Duodenal mucosa (tissue), 2 donors: ENCODE measurements at regions not wholly inside any gene's neighbourhood (a gene's known extent, or its start where the extent isn't known, plus 50 kb on each side); places are given as distances from the start of the nearest gene placed in this dataset.
"Not testable (repeated sequence)": the region's sequence is repeated elsewhere in the genome, so short reads cannot be mapped to it uniquely, and the experiment has no call there.

Source experiments
- H3K27ac ChIP-seq: one replicate; pipeline ENCODE4 v1.7.0; 2013; ENCODE audit warnings: low read depth, low read length
- H3K27me3 ChIP-seq, 2 donors: one replicate each; pipeline ENCODE4 v1.7.0; 2013; ENCODE audit warnings: low read length in 2 of 2, control low read depth in 1 of 2; ENCODE audit not compliant: insufficient read depth in 2 of 2, control insufficient read depth in 1 of 2
- H3K36me3 ChIP-seq, 2 donors: one replicate each; pipeline ENCODE4 v1.7.0; 2013; ENCODE audit warnings: low read length in 2 of 2, control low read depth in 1 of 2; ENCODE audit not compliant: insufficient read depth in 2 of 2, control insufficient read depth in 1 of 2
- H3K4me1 ChIP-seq, 2 donors: one replicate each; pipeline ENCODE4 v1.7.0; 2013; ENCODE audit warnings: low read length in 2 of 2, control low read depth in 1 of 2; ENCODE audit not compliant: insufficient read depth in 2 of 2, control insufficient read depth in 1 of 2
- H3K4me3 ChIP-seq, 2 donors: one replicate each; pipeline ENCODE4 v1.7.0; 2013; ENCODE audit warnings: low read length in 2 of 2, low read depth in 1 of 2
- H3K9ac ChIP-seq, 2 donors: one replicate each; pipeline ENCODE4 v1.7.0; 2013; ENCODE audit warnings: low read length in 2 of 2, low read depth in 1 of 2
- H3K9me3 ChIP-seq, 2 donors: one replicate each; pipeline ENCODE4 v1.7.0; 2013; ENCODE audit warnings: low read length in 2 of 2, control low read depth in 1 of 2; ENCODE audit not compliant: control insufficient read depth in 1 of 2

GRCh38 chr9:74373348-74373747 is 123.8 kb upstream of the RORB start:
- Histone ChIP-seq H3K27me3 (no peaks in the 10 kb centered on the region), H3K4me3 (no peak overlapping the region), H3K36me3 (no peaks in the 10 kb centered on the region), H3K4me1 (no peaks in the 10 kb centered on the region), H3K9ac (no peak overlapping the region), H3K9me3 (no peaks in the 10 kb centered on the region), H3K27ac (no peak overlapping the region)

GRCh38 chr9:74379718-74380117 is 117.4 kb upstream of the RORB start:
- Histone ChIP-seq H3K36me3 (no peaks in the 10 kb centered on the region), H3K9me3 (no peaks in the 10 kb centered on the region), H3K9ac (no peak overlapping the region), H3K4me1 (no peaks in the 10 kb centered on the region), H3K4me3 (no peak overlapping the region), H3K27me3 (no peaks in the 10 kb centered on the region), H3K27ac (no peak overlapping the region)

- Histone ChIP-seq H3K27me3 (no peaks in the 10 kb centered on the region), H3K4me1 (no peaks in the 10 kb centered on the region), H3K36me3 (no peaks in the 10 kb centered on the region), H3K27ac (no peak overlapping the region), H3K4me3 (no peak overlapping the region), H3K9me3 (no peaks in the 10 kb centered on the region), H3K9ac (no peak overlapping the region)
These were observed 105.3 kb upstream of the RORB start for GRCh38 chr9:74391816-74392215.

GRCh38 chr9:74403581-74403980 is 93.6 kb upstream of the RORB start:
- H3K27me3 ChIP-seq = no peaks in the 10 kb centered on the region
- no peaks in the 10 kb centered on the region for H3K4me1 ChIP-seq
- H3K4me3 ChIP-seq = no peak overlapping the region
- H3K27ac ChIP-seq = no peak overlapping the region
- no peaks in the 10 kb centered on the region for H3K36me3 ChIP-seq
- H3K9me3 ChIP-seq = no peaks in the 10 kb centered on the region
- no peak overlapping the region for H3K9ac ChIP-seq

- no peaks in the 10 kb centered on the region for H3K9me3 ChIP-seq
- H3K27ac ChIP-seq = no peak overlapping the region
- H3K4me3 ChIP-seq = no peak overlapping the region
- no peaks in the 10 kb centered on the region for H3K27me3 ChIP-seq
- H3K4me1 ChIP-seq = no peaks in the 10 kb centered on the region
- no peak overlapping the region for H3K9ac ChIP-seq
- H3K36me3 ChIP-seq = no peaks in the 10 kb centered on the region
These were observed 92.5 kb upstream of the RORB start for GRCh38 chr9:74404620-74405019.

- no peak overlapping the region for H3K27ac ChIP-seq
- H3K4me1 ChIP-seq = no peaks in the 10 kb centered on the region
- H3K9ac ChIP-seq = no peak overlapping the region
- H3K36me3 ChIP-seq = no peaks in the 10 kb centered on the region
- no peak overlapping the region for H3K4me3 ChIP-seq
- no peaks in the 10 kb centered on the region for H3K27me3 ChIP-seq
- H3K9me3 ChIP-seq = no peaks in the 10 kb centered on the region
These were observed 90.0 kb upstream of the RORB start for GRCh38 chr9:74407166-74407565.

GRCh38 chr9:74412236-74412979 is 84.7 kb upstream of the RORB start:
- Histone ChIP-seq H3K4me3 (no peak overlapping the region), H3K27ac (no peak overlapping the region), H3K36me3 (no peaks in the 10 kb centered on the region)

GRCh38 chr9:74413876-74414275 is 83.3 kb upstream of the RORB start:
- Histone ChIP-seq H3K4me1 (no peaks in the 10 kb centered on the region), H3K9ac (no peak overlapping the region), H3K4me3 (no peak overlapping the region), H3K27ac (no peak overlapping the region), H3K27me3 (no peaks in the 10 kb centered on the region), H3K36me3 (no peaks in the 10 kb centered on the region), H3K9me3 (no peaks in the 10 kb centered on the region)

More at GRCh38 chr9:74412236-74412979, 84.7 kb upstream of the RORB start:
- Histone ChIP-seq H3K4me1 (no peaks in the 10 kb centered on the region), H3K9ac (no peak overlapping the region), H3K9me3 (no peaks in the 10 kb centered on the region), H3K27me3 (no peaks in the 10 kb centered on the region)

GRCh38 chr9:74414325-74414724 is 82.8 kb upstream of the RORB start:
- Histone ChIP-seq H3K9ac (no peak overlapping the region), H3K36me3 (no peaks in the 10 kb centered on the region), H3K27ac (no peak overlapping the region), H3K4me3 (no peak overlapping the region), H3K4me1 (no peaks in the 10 kb centered on the region), H3K9me3 (no peaks in the 10 kb centered on the region), H3K27me3 (no peaks in the 10 kb centered on the region)

GRCh38 chr9:74415995-74416394 is 81.1 kb upstream of the RORB start:
- Histone ChIP-seq H3K9me3 (no peaks in the 10 kb centered on the region), H3K4me1 (no peaks in the 10 kb centered on the region), H3K36me3 (no peaks in the 10 kb centered on the region), H3K27me3 (no peaks in the 10 kb centered on the region), H3K27ac (no peak overlapping the region), H3K4me3 (no peak overlapping the region), H3K9ac (no peak overlapping the region)

GRCh38 chr9:74424488-74424887 is 72.6 kb upstream of the RORB start:
- not testable (repeated sequence) for H3K27me3 ChIP-seq, H3K36me3 ChIP-seq, H3K4me1 ChIP-seq, H3K9me3 ChIP-seq, H3K27ac ChIP-seq, H3K9ac ChIP-seq, H3K4me3 ChIP-seq
